GM12878 (cell line): ENCODE measurements at regions not wholly inside any gene's neighbourhood (a gene's known extent, or its start where the extent isn't known, plus 50 kb on each side); places are given as distances from the start of the nearest gene placed in this dataset.

Experiments
- ATAC-seq: fragments of 200-7000 bp; cut with Tn5 transposase; 3 replicates; pipeline ENCODE4 v1.9.1; 2020; ENCODE audit warnings: mild to moderate bottlenecking, moderate library complexity
- BruUV-seq: library from RNA; stranded (reverse); fragments of 400-500 nt; replicated peaks from 2 replicates; lab custom pipeline; 2021; lab: Mats Ljungman, UMichigan
- CTCF ChIA-PET: fragments of 300-600 bp; sonication (Branson Sonifier 250); formaldehyde crosslinking; extraction: SDS; loops from one replicate; lab custom pipeline; 2021; ENCODE audit warnings: inconsistent platforms; lab: Yijun Ruan, JAX
- POLR2A ChIA-PET: fragments of 350-600 bp; formaldehyde crosslinking; extraction: SDS; loops from one replicate; lab custom pipeline; 2021; ENCODE audit warnings: inconsistent platforms; lab: Charles Lee
- RAD21 ChIA-PET: fragments of 300-600 bp; sonication (Branson Sonifier 250); formaldehyde crosslinking; loops from one replicate; lab custom pipeline; 2023; ENCODE audit warnings: antibody characterized with exemption; ENCODE audit not compliant: unreplicated experiment; lab: Charles Lee
- SMC1A ChIA-PET: fragments of 300-600 bp; sonication (Branson Sonifier 250); formaldehyde crosslinking; loops from one replicate; lab custom pipeline; 2023; ENCODE audit not compliant: unreplicated experiment, uncharacterized antibody; lab: Charles Lee
- DNase-seq: peaks from one replicate; pipeline ENCODE4 v3.0.0-alpha.2; 2011; ENCODE audit warnings: low read depth, low spot score
- FAIRE-seq: peaks from 3 replicates; lab custom pipeline; 2011; peaks lifted over from hg19 to GRCh38; lab: Jason Lieb, UNC
- H2AFZ ChIP-seq: 2 replicates; pipeline ENCODE4 v1.6.0; 2011; ENCODE audit warnings: low read depth, low read length, control low read depth; ENCODE audit not compliant: control insufficient read depth
- H3K27ac ChIP-seq: 2 replicates; pipeline ENCODE4 v1.5.1; 2011; ENCODE audit warnings: control low read depth; ENCODE audit not compliant: control insufficient read depth, insufficient read depth
- H3K27me3 ChIP-seq, 2 experiments: replicated peaks in 1 of 2; 2 replicates each; pipeline versions ENCODE4 v1.6.0 to v1.6.1; 2011; ENCODE audit warnings: low read length in 1 of 2; ENCODE audit not compliant: control insufficient read depth in 2 of 2, insufficient read depth in 2 of 2
- H3K36me3 ChIP-seq, 2 experiments: 2 replicates each; pipeline ENCODE4 v1.5.1; 2011; ENCODE audit warnings: low read length in 1 of 2; ENCODE audit not compliant: control insufficient read depth in 2 of 2, insufficient read depth in 2 of 2
- H3K4me1 ChIP-seq: 2 replicates; pipeline ENCODE4 v1.6.1; 2011; ENCODE audit warnings: mild to moderate bottlenecking, low read length, moderate library complexity, mixed read lengths; ENCODE audit not compliant: control insufficient read depth, insufficient read depth
- H3K4me2 ChIP-seq: 2 replicates; pipeline ENCODE4 v1.6.0; 2011; ENCODE audit warnings: control low read depth; ENCODE audit not compliant: control insufficient read depth, insufficient read depth
- H3K4me3 ChIP-seq: fragments of 200-600 bp; sonication (generic); 2 replicates; pipeline ENCODE4 v1.5.1; 2016
- H3K79me2 ChIP-seq: 2 replicates; pipeline ENCODE4 v1.6.0; 2011; ENCODE audit warnings: low read length; ENCODE audit not compliant: control insufficient read depth, insufficient read depth
- H3K9ac ChIP-seq: 2 replicates; pipeline ENCODE4 v1.8.0; 2011; ENCODE audit warnings: low read length, control low read depth, mixed read lengths; ENCODE audit not compliant: control insufficient read depth, insufficient read depth
- H3K9me3 ChIP-seq: replicated peaks from 3 replicates; pipeline ENCODE4 v1.5.1; 2011; ENCODE audit warnings: mild to moderate bottlenecking, low read length; ENCODE audit not compliant: control insufficient read depth, insufficient read depth
- H4K20me1 ChIP-seq: 2 replicates; pipeline ENCODE4 v1.6.0; 2011; ENCODE audit not compliant: control insufficient read depth, insufficient read depth
- BMI1 ChIP-seq: fragments of 450-650 bp; IDR thresholded peaks from 2 replicates; pipeline ENCODE4 v1.6.1; 2016; ENCODE audit warnings: mild to moderate bottlenecking, moderate library complexity, borderline replicate concordance
- HDGF ChIP-seq: fragments of 450-650 bp; IDR thresholded peaks from 2 replicates; pipeline ENCODE4 v1.6.1; 2016; ENCODE audit warnings: antibody characterized with exemption
- NR2C2 ChIP-seq: IDR thresholded peaks from 2 replicates; pipeline ENCODE4 v1.6.1; 2011; ENCODE audit warnings: borderline replicate concordance, low read depth; ENCODE audit not compliant: control insufficient read depth, insufficient read length
- NR2F1 ChIP-seq: fragments of 450-650 bp; conservative IDR thresholded peaks from 2 replicates; pipeline ENCODE4 v1.6.1; 2017; ENCODE audit warnings: mild to moderate bottlenecking
- RELB ChIP-seq: fragments of 450-650 bp; IDR thresholded peaks from 2 replicates; pipeline ENCODE4 v1.6.1; 2017; ENCODE audit warnings: low read depth, mild to moderate bottlenecking, moderate library complexity
- SREBF1 ChIP-seq: IDR thresholded peaks from 2 replicates; pipeline ENCODE4 v1.6.1; 2012; ENCODE audit warnings: mild to moderate bottlenecking, low read length
- TCF3 ChIP-seq: IDR thresholded peaks from 2 replicates; pipeline ENCODE4 v1.6.1; 2012; ENCODE audit warnings: low read depth, mild to moderate bottlenecking, low read length, borderline replicate concordance; ENCODE audit not compliant: insufficient read depth
- USF2 ChIP-seq: IDR thresholded peaks from 2 replicates; pipeline ENCODE4 v1.6.1; 2011; ENCODE audit warnings: low read depth, low read length, improper control_type of control experiment, borderline replicate concordance
- ZBTB33 ChIP-seq: fragments of 450-650 bp; IDR thresholded peaks from 2 replicates; pipeline ENCODE4 v1.6.1; 2017; ENCODE audit warnings: mild to moderate bottlenecking
- WGBS: methylation state at CpG from one replicate; pipeline ENCODE4 v1.1.6; 2016; ENCODE audit warnings: low lambda C conversion rate; ENCODE audit not compliant: insufficient replicate concordance, insufficient coverage; ENCODE audit errors: missing lambda C conversion rate; 5-methylcytosine and 5-hydroxymethylcytosine counted together
- in situ Hi-C: fragments of 300-500 bp; cut with MboI; formaldehyde crosslinking; loops from 9 replicates; pipeline ENCODE4 v1.14.3; 2018; ENCODE audit warnings: mixed read lengths
- intact Hi-C: fragments of 100-400 bp; cut with micrococcal nuclease; formaldehyde crosslinking; loops from one replicate; pipeline ENCODE4 v1.14.2; 2022; ENCODE audit not compliant: unreplicated experiment

GRCh38 chr13:22967669-22968068, 213.1 kb upstream of the SGCG start (continued):
- no peak for TF ChIP-seq SREBF1
- no peak for TF ChIP-seq NR2C2
- TF ChIP-seq ZBTB33: no peak
- TF ChIP-seq HDGF: no peak
- no peak for TF ChIP-seq NR2F1

- no peak for TF ChIP-seq TCF3
- TF ChIP-seq RELB: no peak
- TF ChIP-seq BMI1: no peak
- TF ChIP-seq USF2: no peak
- H4K20me1 ChIP-seq: no peaks in the 10 kb centered on the region
- in situ Hi-C loops: no loop called here
- 32% methylated on average over 3 of the region's 3 CpGs for WGBS
- ATAC-seq: no peak
- BruUV-seq: no TSS peak
- DNase-seq: no peak
- intact Hi-C loops: no loop called here
- H3K9ac ChIP-seq: no peak overlapping the region
- H3K27ac ChIP-seq: no peak overlapping the region
- no peak overlapping the region for H2AFZ ChIP-seq
- CTCF ChIA-PET: no interaction called here
- H3K9me3 ChIP-seq: no peaks in the 10 kb centered on the region; the same call in 2 of the 3 replicates
- no peak overlapping the region for H3K4me2 ChIP-seq
- H3K27me3 ChIP-seq: no peaks in the 10 kb centered on the region; a peak in 1 of 4 replicates
- POLR2A ChIA-PET: no interaction called here
- RAD21 ChIA-PET: no interaction called here
- no peak for FAIRE-seq
- H3K4me3 ChIP-seq: no peak overlapping the region
- no peaks in the 10 kb centered on the region for H3K79me2 ChIP-seq
- SMC1A ChIA-PET: no interaction called here
- H3K36me3 ChIP-seq: no peaks in the 10 kb centered on the region
- H3K4me1 ChIP-seq: no peaks in the 10 kb centered on the region
Observed at GRCh38 chr13:22979952-22980351, 200.8 kb upstream of the SGCG start.
